Ramos (cell line): ENCODE measurements at regions not wholly inside any gene's neighbourhood (a gene's known extent, or its start where the extent isn't known, plus 50 kb on each side); places are given as distances from the start of the nearest gene placed in this dataset.
"Not testable (repeated sequence)": the region's sequence is repeated elsewhere in the genome, so short reads cannot be mapped to it uniquely, and the experiment has no call there.

Source experiments
- in situ Hi-C: fragments of 300-500 bp; cut with MboI; formaldehyde crosslinking; loops from one replicate; pipeline ENCODE4 v1.14.3; 2022; ENCODE audit warnings: low sequenced_read_pairs; ENCODE audit not compliant: unreplicated experiment

- in situ Hi-C loops: not testable (repeated sequence)
Observed at GRCh38 chr22:16463472-16463871, 129.1 kb downstream of the CCT8L2 start.

GRCh38 chr22:16447451-16447850 is 145.2 kb downstream of the CCT8L2 start:
- in situ Hi-C loops: loop anchor here (25.0 kb wide), 1 partner anchor 440 kb away; no protein-coding TSS in a partner anchor

- in situ Hi-C loops: loop anchor here (25.0 kb wide), 1 partner anchor 440 kb away; no protein-coding TSS in a partner anchor
Observed at GRCh38 chr22:16446755-16447440, 145.7 kb downstream of the CCT8L2 start.

- in situ Hi-C loops: loop anchor here (25.0 kb wide), 1 partner anchor 446 kb away; no protein-coding TSS in a partner anchor
Observed at GRCh38 chr22:16441014-16441413, 151.6 kb downstream of the CCT8L2 start.

GRCh38 chr22:16423476-16423875 is 169.1 kb downstream of the CCT8L2 start:
- in situ Hi-C loops: not testable (repeated sequence)

GRCh38 chr22:16417498-16417897 is 175.1 kb downstream of the CCT8L2 start:
- in situ Hi-C loops: not testable (repeated sequence)

GRCh38 chr22:16404639-16405038 is 188.0 kb downstream of the CCT8L2 start:
- in situ Hi-C loops: not testable (repeated sequence)

- in situ Hi-C loops: not testable (repeated sequence)
Observed at GRCh38 chr22:16403661-16404060, 188.9 kb downstream of the CCT8L2 start.

GRCh38 chr22:16402874-16403399 is 189.7 kb downstream of the CCT8L2 start:
- in situ Hi-C loops: not testable (repeated sequence)

- in situ Hi-C loops: not testable (repeated sequence)
Observed at GRCh38 chr22:16393476-16393875, 199.1 kb downstream of the CCT8L2 start.

GRCh38 chr22:16391417-16391930 is 201.1 kb downstream of the CCT8L2 start:
- in situ Hi-C loops: not testable (repeated sequence)

GRCh38 chr22:16390541-16391217 is 201.9 kb downstream of the CCT8L2 start:
- in situ Hi-C loops: not testable (repeated sequence)

- in situ Hi-C loops: not testable (repeated sequence)
Observed at GRCh38 chr22:16390046-16390445, 202.6 kb downstream of the CCT8L2 start.

GRCh38 chr22:16389256-16389655 is 203.4 kb downstream of the CCT8L2 start:
- in situ Hi-C loops: not testable (repeated sequence)

- in situ Hi-C loops: not testable (repeated sequence)
Observed at GRCh38 chr22:16388616-16389015, 204.0 kb downstream of the CCT8L2 start.

- in situ Hi-C loops: not testable (repeated sequence)
Observed at GRCh38 chr22:16388127-16388526, 204.5 kb downstream of the CCT8L2 start.

- in situ Hi-C loops: not testable (repeated sequence)
Observed at GRCh38 chr22:16387543-16387942, 205.1 kb downstream of the CCT8L2 start.

GRCh38 chr22:16387088-16387487 is 205.5 kb downstream of the CCT8L2 start:
- in situ Hi-C loops: no loop called here

- in situ Hi-C loops: not testable (repeated sequence)
Observed at GRCh38 chr22:16361328-16361727, 231.3 kb downstream of the CCT8L2 start.

- in situ Hi-C loops: not testable (repeated sequence)
Observed at GRCh38 chr22:16352637-16353036, 240.0 kb downstream of the CCT8L2 start.

- in situ Hi-C loops: not testable (repeated sequence)
Observed at GRCh38 chr22:16347083-16347482, 245.5 kb downstream of the CCT8L2 start.
